OCI-LY3 (cell line): ENCODE measurements at regions not wholly inside any gene's neighbourhood (a gene's known extent, or its start where the extent isn't known, plus 50 kb on each side); places are given as distances from the start of the nearest gene placed in this dataset.

Experiments used
- H2AFZ ChIP-seq: fragments of 200-600, 300-600 bp; shearing (Covaris generic); 2 replicates; pipeline ENCODE4 v1.6.0; 2014; ENCODE audit warnings: antibody characterized with exemption, low read depth, low read length
- H3K27ac ChIP-seq: fragments of 200-600, 300-600 bp; sonication (generic); 2 replicates; pipeline ENCODE4 v1.5.1; 2014; ENCODE audit warnings: mild to moderate bottlenecking, low read length, moderate library complexity, mixed read lengths
- H3K27me3 ChIP-seq: fragments of 200-600, 300-600 bp; sonication (generic); 2 replicates; pipeline ENCODE4 v1.6.1; 2014; ENCODE audit warnings: low read depth, low read length, mixed read lengths
- H3K36me3 ChIP-seq: fragments of 200-600, 300-600 bp; sonication (generic); replicated peaks from 2 replicates; pipeline ENCODE3; 2014; ENCODE audit warnings: low read depth, low read length, mixed read lengths
- H3K4me1 ChIP-seq: fragments of 300-600, 200-600 bp; sonication (generic); 2 replicates; pipeline ENCODE4 v1.6.1; 2014; ENCODE audit warnings: low read length, mixed read lengths
- H3K4me2 ChIP-seq: fragments of 200-600, 300-600 bp; sonication (generic); 2 replicates; pipeline ENCODE4 v1.6.1; 2014; ENCODE audit warnings: low read length, mixed read lengths
- H3K4me3 ChIP-seq: fragments of 300-600, 200-600 bp; sonication (generic); 2 replicates; pipeline ENCODE4 v1.5.1; 2014; ENCODE audit warnings: antibody characterized with exemption, mild to moderate bottlenecking, low read length, moderate library complexity
- H3K79me2 ChIP-seq: fragments of 300-600, 200-600 bp; shearing (Covaris generic); 2 replicates; pipeline ENCODE4 v1.6.1; 2014; ENCODE audit warnings: mild to moderate bottlenecking, low read length, mixed read lengths
- H3K9ac ChIP-seq: fragments of 300-600, 200-600 bp; shearing (Covaris generic); 2 replicates; pipeline ENCODE4 v1.6.0; 2014; ENCODE audit warnings: mild to moderate bottlenecking, low read length, moderate library complexity
- H3K9me3 ChIP-seq: fragments of 200-600, 300-600 bp; shearing (Covaris generic); 2 replicates; pipeline ENCODE4 v1.6.1; 2014; ENCODE audit warnings: low read length, mixed read lengths; ENCODE audit not compliant: insufficient read depth
- H4K20me1 ChIP-seq: fragments of 200-600, 300-600 bp; sonication (generic); 2 replicates; pipeline ENCODE4 v1.6.1; 2016; ENCODE audit warnings: low read length, mixed read lengths; ENCODE audit not compliant: insufficient read depth
- EZH2phosphoT487 ChIP-seq: fragments of 200-600 bp; shearing (Covaris generic); IDR thresholded peaks from 2 replicates; pipeline ENCODE4 v1.6.1; 2018; ENCODE audit warnings: antibody characterized with exemption, mixed run types, low read depth
- TF ChIP-seq, protein P1 (sequence below): fragments of 200-600, 300-600 bp; sonication (generic); IDR thresholded peaks from 2 replicates; pipeline ENCODE4 v1.5.1; 2014; ENCODE audit warnings: antibody characterized with exemption, low read length, low read depth

DNA sequence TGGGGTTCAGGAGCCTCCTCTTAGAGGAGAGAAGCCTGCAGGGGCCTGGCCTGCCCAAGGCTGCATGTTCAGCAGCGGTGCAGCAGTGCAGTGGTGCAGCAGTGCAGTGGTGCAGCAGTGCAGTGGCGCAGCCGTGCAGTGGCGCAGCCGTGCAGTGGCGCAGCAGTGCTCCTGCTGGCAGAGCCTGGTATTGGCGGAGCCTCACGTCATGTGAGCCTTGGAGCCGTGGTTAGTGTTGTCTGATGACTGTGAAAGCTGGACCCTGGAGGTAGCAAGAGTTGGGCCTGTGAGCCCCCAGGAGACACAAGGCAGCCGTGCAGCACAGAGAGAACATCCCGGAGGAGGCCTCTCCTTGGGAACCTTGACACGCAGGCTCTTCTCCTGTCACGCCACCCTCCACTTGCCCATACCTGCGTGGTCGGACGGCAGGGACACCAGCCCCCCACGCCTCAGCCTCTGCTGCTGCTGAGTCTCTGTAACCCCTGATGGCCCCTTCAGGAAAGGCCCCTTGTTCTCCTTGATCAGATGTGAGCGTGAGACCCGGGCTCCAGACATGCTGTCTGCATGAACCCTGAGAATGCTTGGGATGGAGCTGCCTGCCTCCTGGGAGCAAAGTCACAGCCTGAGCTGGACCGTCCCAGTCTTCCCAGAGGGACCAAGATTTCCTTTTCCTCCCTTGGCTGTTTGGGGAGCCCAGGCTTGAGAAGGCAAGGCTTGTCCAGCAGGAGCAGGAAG is 193.7 kb downstream of the KIF26A start:
- no peak overlapping the region for H3K27ac ChIP-seq
- H2AFZ ChIP-seq: no peak overlapping the region
- TF ChIP-seq EZH2phosphoT487: no peak
- TF ChIP-seq, protein P1, sequence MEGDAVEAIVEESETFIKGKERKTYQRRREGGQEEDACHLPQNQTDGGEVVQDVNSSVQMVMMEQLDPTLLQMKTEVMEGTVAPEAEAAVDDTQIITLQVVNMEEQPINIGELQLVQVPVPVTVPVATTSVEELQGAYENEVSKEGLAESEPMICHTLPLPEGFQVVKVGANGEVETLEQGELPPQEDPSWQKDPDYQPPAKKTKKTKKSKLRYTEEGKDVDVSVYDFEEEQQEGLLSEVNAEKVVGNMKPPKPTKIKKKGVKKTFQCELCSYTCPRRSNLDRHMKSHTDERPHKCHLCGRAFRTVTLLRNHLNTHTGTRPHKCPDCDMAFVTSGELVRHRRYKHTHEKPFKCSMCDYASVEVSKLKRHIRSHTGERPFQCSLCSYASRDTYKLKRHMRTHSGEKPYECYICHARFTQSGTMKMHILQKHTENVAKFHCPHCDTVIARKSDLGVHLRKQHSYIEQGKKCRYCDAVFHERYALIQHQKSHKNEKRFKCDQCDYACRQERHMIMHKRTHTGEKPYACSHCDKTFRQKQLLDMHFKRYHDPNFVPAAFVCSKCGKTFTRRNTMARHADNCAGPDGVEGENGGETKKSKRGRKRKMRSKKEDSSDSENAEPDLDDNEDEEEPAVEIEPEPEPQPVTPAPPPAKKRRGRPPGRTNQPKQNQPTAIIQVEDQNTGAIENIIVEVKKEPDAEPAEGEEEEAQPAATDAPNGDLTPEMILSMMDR: no peak
- no peak overlapping the region for H3K4me3 ChIP-seq
- H4K20me1 ChIP-seq: no peaks in the 10 kb centered on the region
- no peak overlapping the region for H3K4me2 ChIP-seq
- no peaks in the 10 kb centered on the region for H3K79me2 ChIP-seq
- no peaks in the 10 kb centered on the region for H3K4me1 ChIP-seq
- no peaks in the 10 kb centered on the region for H3K27me3 ChIP-seq
- no peak overlapping the region for H3K9ac ChIP-seq
- peaks cover 2% of the 10 kb centered on the region; the same call in 1 of the 2 replicates for H3K9me3 ChIP-seq
- H3K36me3 ChIP-seq: no peaks in the 10 kb centered on the region

GRCh38 chr14:104332634-104333270 is 194.4 kb downstream of the KIF26A start:
- Histone ChIP-seq H3K9ac (no peak overlapping the region), H3K79me2 (no peaks in the 10 kb centered on the region), H3K9me3 (peaks cover 2% of the 10 kb centered on the region; the same call in 1 of the 2 replicates), H3K4me1 (no peaks in the 10 kb centered on the region), H3K36me3 (no peaks in the 10 kb centered on the region), H3K4me2 (no peak overlapping the region), H2AFZ (no peak overlapping the region), H3K27ac (no peak overlapping the region), H4K20me1 (no peaks in the 10 kb centered on the region), H3K27me3 (no peaks in the 10 kb centered on the region), H3K4me3 (no peak overlapping the region)
- no peak for TF ChIP-seq EZH2phosphoT487
- TF ChIP-seq, protein P1: no peak

- TF ChIP-seq, protein P1: no peak
- no peak for TF ChIP-seq EZH2phosphoT487
- H3K27me3 ChIP-seq: no peaks in the 10 kb centered on the region
- H3K4me3 ChIP-seq: no peak overlapping the region
- no peak overlapping the region for H3K4me2 ChIP-seq
- H3K9me3 ChIP-seq: peaks cover 2% of the 10 kb centered on the region; the same call in 1 of the 2 replicates
- no peak overlapping the region for H3K27ac ChIP-seq
- no peaks in the 10 kb centered on the region for H3K79me2 ChIP-seq
- H2AFZ ChIP-seq: no peak overlapping the region
- no peak overlapping the region for H3K9ac ChIP-seq
- no peaks in the 10 kb centered on the region for H3K4me1 ChIP-seq
- H3K36me3 ChIP-seq: no peaks in the 10 kb centered on the region
- 0 out of 2 replicates have a peak, but pooled peaks cover 3% of the 10 kb centered on the region for H4K20me1 ChIP-seq
Observed at GRCh38 chr14:104333646-104334423, 195.4 kb downstream of the KIF26A start.
